C4-2B (cell line): ENCODE measurements at regions not wholly inside any gene's neighbourhood (a gene's known extent, or its start where the extent isn't known, plus 50 kb on each side); places are given as distances from the start of the nearest gene placed in this dataset.

Source experiments
- ZFX ChIP-seq: fragments of 450-650 bp; IDR thresholded peaks from 2 replicates; pipeline ENCODE4 v1.6.1; 2017
- TF ChIP-seq, protein P1 (sequence below): fragments of 450-650 bp; conservative IDR thresholded peaks from 2 replicates; pipeline ENCODE4 v1.5.1; 2017; ENCODE audit warnings: mild to moderate bottlenecking

DNA sequence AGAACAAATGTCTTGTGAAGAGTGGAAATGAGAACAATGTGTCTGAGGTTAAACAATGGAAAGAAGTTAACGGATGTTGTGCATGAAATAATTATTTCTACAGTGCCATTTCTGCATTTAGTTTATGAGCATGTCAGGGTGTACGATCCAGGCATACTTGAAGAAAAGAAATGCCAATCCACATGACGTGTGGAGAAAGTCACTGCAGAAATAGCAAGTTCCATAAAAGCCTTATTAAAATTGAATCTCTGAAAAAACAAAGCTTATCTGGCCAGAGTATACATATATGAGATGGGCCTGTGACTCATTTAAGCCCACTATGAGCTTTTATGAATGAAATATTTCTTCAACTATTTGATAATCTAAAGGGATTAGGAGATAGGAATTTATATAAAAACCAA, 426.1 kb downstream of the EFNB2 start:
- TF ChIP-seq, protein P1, sequence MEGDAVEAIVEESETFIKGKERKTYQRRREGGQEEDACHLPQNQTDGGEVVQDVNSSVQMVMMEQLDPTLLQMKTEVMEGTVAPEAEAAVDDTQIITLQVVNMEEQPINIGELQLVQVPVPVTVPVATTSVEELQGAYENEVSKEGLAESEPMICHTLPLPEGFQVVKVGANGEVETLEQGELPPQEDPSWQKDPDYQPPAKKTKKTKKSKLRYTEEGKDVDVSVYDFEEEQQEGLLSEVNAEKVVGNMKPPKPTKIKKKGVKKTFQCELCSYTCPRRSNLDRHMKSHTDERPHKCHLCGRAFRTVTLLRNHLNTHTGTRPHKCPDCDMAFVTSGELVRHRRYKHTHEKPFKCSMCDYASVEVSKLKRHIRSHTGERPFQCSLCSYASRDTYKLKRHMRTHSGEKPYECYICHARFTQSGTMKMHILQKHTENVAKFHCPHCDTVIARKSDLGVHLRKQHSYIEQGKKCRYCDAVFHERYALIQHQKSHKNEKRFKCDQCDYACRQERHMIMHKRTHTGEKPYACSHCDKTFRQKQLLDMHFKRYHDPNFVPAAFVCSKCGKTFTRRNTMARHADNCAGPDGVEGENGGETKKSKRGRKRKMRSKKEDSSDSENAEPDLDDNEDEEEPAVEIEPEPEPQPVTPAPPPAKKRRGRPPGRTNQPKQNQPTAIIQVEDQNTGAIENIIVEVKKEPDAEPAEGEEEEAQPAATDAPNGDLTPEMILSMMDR, result no peak
- no peak for TF ChIP-seq ZFX
